ENCODE measurements at regions not wholly inside any gene's neighbourhood (a gene's known extent, or its start where the extent isn't known, plus 50 kb on each side); places are given as distances from the start of the nearest gene placed in this dataset.

DNA sequence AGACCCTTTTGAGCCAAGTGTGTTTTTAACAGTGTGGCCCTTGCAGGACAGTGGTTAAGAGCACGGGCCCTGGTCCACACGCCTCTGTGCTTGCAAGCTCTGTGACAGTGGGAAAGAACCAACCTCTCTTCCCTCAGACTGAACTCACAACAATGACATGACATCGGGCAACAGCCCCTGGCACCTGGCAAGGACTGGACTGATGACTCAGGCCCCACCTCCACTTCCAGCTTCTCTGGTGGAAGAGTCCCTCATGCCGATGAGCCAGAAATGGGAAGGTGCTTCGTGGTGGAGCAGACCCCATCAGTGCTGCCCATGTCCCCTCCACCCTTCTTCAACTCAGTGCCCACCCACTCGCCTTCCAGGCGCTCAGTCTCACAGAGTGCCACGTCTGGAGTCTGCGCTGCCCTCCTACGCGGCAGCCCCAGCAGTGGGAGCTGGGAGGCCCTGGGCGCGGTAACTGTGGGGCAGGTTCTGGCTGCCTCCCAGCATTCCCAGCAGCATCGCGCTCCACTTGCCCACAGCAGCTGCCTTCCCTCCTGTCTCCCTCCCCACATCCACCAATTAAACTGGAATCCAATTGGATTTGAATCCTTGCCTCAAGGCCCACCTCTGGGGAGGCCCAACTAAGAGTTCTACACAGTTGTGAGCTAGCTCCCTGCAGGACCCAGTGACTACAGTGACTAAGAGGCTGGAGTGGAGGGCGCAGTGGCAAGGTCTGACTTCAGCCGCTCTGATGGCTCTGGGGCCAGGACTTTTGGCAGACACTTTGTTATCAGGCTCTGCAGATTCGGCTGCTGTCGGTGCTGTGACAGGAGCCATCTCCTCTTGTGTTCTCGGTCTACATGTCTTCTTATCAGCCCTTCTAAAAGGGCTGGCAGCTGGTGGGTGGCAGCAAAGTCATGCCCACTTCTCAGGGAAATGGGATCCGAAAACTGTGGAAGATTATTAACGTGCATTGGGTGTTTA is 156.8 kb upstream of the MLN start:
- TF ChIP-seq, protein P1, sequence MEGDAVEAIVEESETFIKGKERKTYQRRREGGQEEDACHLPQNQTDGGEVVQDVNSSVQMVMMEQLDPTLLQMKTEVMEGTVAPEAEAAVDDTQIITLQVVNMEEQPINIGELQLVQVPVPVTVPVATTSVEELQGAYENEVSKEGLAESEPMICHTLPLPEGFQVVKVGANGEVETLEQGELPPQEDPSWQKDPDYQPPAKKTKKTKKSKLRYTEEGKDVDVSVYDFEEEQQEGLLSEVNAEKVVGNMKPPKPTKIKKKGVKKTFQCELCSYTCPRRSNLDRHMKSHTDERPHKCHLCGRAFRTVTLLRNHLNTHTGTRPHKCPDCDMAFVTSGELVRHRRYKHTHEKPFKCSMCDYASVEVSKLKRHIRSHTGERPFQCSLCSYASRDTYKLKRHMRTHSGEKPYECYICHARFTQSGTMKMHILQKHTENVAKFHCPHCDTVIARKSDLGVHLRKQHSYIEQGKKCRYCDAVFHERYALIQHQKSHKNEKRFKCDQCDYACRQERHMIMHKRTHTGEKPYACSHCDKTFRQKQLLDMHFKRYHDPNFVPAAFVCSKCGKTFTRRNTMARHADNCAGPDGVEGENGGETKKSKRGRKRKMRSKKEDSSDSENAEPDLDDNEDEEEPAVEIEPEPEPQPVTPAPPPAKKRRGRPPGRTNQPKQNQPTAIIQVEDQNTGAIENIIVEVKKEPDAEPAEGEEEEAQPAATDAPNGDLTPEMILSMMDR (IDR thresholded peaks at IDR 0.05): no peak
- TF ChIP-seq POLR2AphosphoS5 (IDR thresholded peaks at IDR 0.05) (no peak), POLR2A (IDR thresholded peaks at IDR 0.05) (no peak)
